Loucy (cell line): ENCODE measurements at regions not wholly inside any gene's neighbourhood (a gene's known extent, or its start where the extent isn't known, plus 50 kb on each side); places are given as distances from the start of the nearest gene placed in this dataset.

Experiments
- H2AFZ ChIP-seq: fragments of 200-600 bp; sonication (generic); 2 replicates; pipeline ENCODE4 v1.6.0; 2016; ENCODE audit warnings: antibody characterized with exemption, mild to moderate bottlenecking, low read length, moderate library complexity
- H3F3A ChIP-seq: fragments of 200-600 bp; 2 replicates; pipeline ENCODE4 v1.6.0; 2016; ENCODE audit warnings: antibody characterized with exemption, low read depth, mild to moderate bottlenecking
- H3K27me3 ChIP-seq: fragments of 200-600 bp; sonication (generic); 2 replicates; pipeline ENCODE4 v1.6.1; 2014; ENCODE audit warnings: low read length, mild to moderate bottlenecking; ENCODE audit not compliant: insufficient read depth, poor library complexity, severe bottlenecking
- H3K36me3 ChIP-seq: fragments of 200-600 bp; sonication (generic); 2 replicates; pipeline ENCODE4 v1.6.1; 2016; ENCODE audit warnings: low read length; ENCODE audit not compliant: insufficient read depth
- H3K4me1 ChIP-seq: fragments of 200-600 bp; sonication (generic); 2 replicates; pipeline ENCODE4 v1.5.1; 2014; ENCODE audit warnings: low read length, mild to moderate bottlenecking; ENCODE audit not compliant: insufficient read depth, poor library complexity, severe bottlenecking
- H3K4me2 ChIP-seq: fragments of 200-600 bp; sonication (generic); 2 replicates; pipeline ENCODE4 v1.6.0; 2014; ENCODE audit warnings: antibody characterized with exemption, low read length, low read depth, mild to moderate bottlenecking; ENCODE audit not compliant: poor library complexity, severe bottlenecking
- H3K4me3 ChIP-seq: fragments of 200-600 bp; sonication (generic); 2 replicates; pipeline ENCODE4 v1.5.1; 2014; ENCODE audit warnings: low read length, mild to moderate bottlenecking, mixed read lengths; ENCODE audit not compliant: poor library complexity, severe bottlenecking
- H3K79me2 ChIP-seq: fragments of 200-600 bp; sonication (generic); 2 replicates; pipeline ENCODE4 v1.6.1; 2014; ENCODE audit warnings: low read length; ENCODE audit not compliant: insufficient read depth
- H3K9ac ChIP-seq: fragments of 200-600 bp; sonication (generic); 2 replicates; pipeline ENCODE4 v1.6.0; 2014; ENCODE audit warnings: mild to moderate bottlenecking, low read depth, low read length, moderate library complexity; ENCODE audit not compliant: poor library complexity, severe bottlenecking
- H3K9me2 ChIP-seq: fragments of 200-600 bp; sonication (generic); replicated peaks from 2 replicates; pipeline ENCODE4 v1.6.1; 2016; ENCODE audit warnings: low read depth, low read length, mixed read lengths
- H3K9me3 ChIP-seq: fragments of 200-600 bp; sonication (generic); 2 replicates; pipeline ENCODE4 v1.6.1; 2014; ENCODE audit warnings: mild to moderate bottlenecking, antibody characterized with exemption, low read length, low read depth; ENCODE audit not compliant: insufficient read depth
- H4K20me1 ChIP-seq: fragments of 200-600 bp; sonication (generic); 2 replicates; pipeline ENCODE4 v1.6.0; 2014; ENCODE audit warnings: antibody characterized with exemption, low read length, mild to moderate bottlenecking; ENCODE audit not compliant: insufficient read depth, poor library complexity, severe bottlenecking
- CTCF ChIP-seq: fragments of 200-600 bp; sonication (generic); conservative IDR thresholded peaks from 2 replicates; pipeline ENCODE4 v1.5.1; 2014; ENCODE audit warnings: mild to moderate bottlenecking, antibody characterized with exemption, low read length
- EZH2phosphoT487 ChIP-seq: fragments of 200-600 bp; IDR thresholded peaks from 2 replicates; pipeline ENCODE4 v1.6.1; 2018; ENCODE audit warnings: antibody characterized with exemption, mild to moderate bottlenecking, moderate library complexity, borderline replicate concordance

GRCh38 chr2:122366969-122367645, 611.7 kb downstream of the TSN start:
- Histone ChIP-seq H3K9me3 (no peaks in the 10 kb centered on the region), H4K20me1 (no peaks in the 10 kb centered on the region)
- TF ChIP-seq CTCF (no peak), EZH2phosphoT487 (no peak)

GRCh38 chr2:122367646-122368010, 612.2 kb downstream of the TSN start:
- Histone ChIP-seq H4K20me1 (no peaks in the 10 kb centered on the region), H3K9ac (no peak overlapping the region), H2AFZ (no peak overlapping the region), H3K4me3 (no peak overlapping the region), H3K36me3 (no peaks in the 10 kb centered on the region), H3K4me2 (no peak overlapping the region), H3K27me3 (no peaks in the 10 kb centered on the region), H3K9me2 (no peaks in the 10 kb centered on the region), H3K9me3 (no peaks in the 10 kb centered on the region), H3K79me2 (no peaks in the 10 kb centered on the region), H3K4me1 (no peaks in the 10 kb centered on the region), H3F3A (no peaks in the 10 kb centered on the region)
- TF ChIP-seq EZH2phosphoT487 (no peak), CTCF (no peak)

More at GRCh38 chr2:122366969-122367645, 611.7 kb downstream of the TSN start:
- H3K79me2 ChIP-seq = no peaks in the 10 kb centered on the region
- no peak overlapping the region for H3K9ac ChIP-seq
- H3K4me3 ChIP-seq = no peak overlapping the region
- H3K36me3 ChIP-seq = no peaks in the 10 kb centered on the region
- H3K4me2 ChIP-seq = no peak overlapping the region
- H3F3A ChIP-seq = no peaks in the 10 kb centered on the region
- no peaks in the 10 kb centered on the region for H3K4me1 ChIP-seq
- no peak overlapping the region for H2AFZ ChIP-seq
- H3K9me2 ChIP-seq = no peaks in the 10 kb centered on the region
- no peaks in the 10 kb centered on the region for H3K27me3 ChIP-seq

- Histone ChIP-seq H3K36me3 (no peaks in the 10 kb centered on the region), H3K79me2 (no peaks in the 10 kb centered on the region), H3K4me2 (no peak overlapping the region), H2AFZ (no peak overlapping the region), H3K9ac (no peak overlapping the region), H3F3A (no peaks in the 10 kb centered on the region), H3K9me3 (no peaks in the 10 kb centered on the region), H3K4me1 (no peaks in the 10 kb centered on the region), H3K4me3 (no peak overlapping the region), H4K20me1 (no peaks in the 10 kb centered on the region), H3K27me3 (no peaks in the 10 kb centered on the region), H3K9me2 (no peaks in the 10 kb centered on the region)
- no peak for TF ChIP-seq CTCF
- TF ChIP-seq EZH2phosphoT487 = no peak
These were observed 613.3 kb downstream of the TSN start for GRCh38 chr2:122368576-122369243.
